ENCODE measurements at regions not wholly inside any gene's neighbourhood (a gene's known extent, or its start where the extent isn't known, plus 50 kb on each side); places are given as distances from the start of the nearest gene placed in this dataset.

GRCh38 chr21:38649120-38649519 lies 150.8 kb upstream of the ERG start:
- peaks cover 58% of the 10 kb centered on the region for H3K27me3 ChIP-seq (ENCODE audit: low read length)
- H3K4me1 ChIP-seq (ENCODE audit: insufficient read depth, low read length) = peaks cover 22% of the 10 kb centered on the region
- ATAC-seq (no peak), DNase-seq (no peak)
- no peak overlapping the region for H3K27ac ChIP-seq (ENCODE audit: low read length)
- no peak overlapping the region for H3K9ac ChIP-seq (ENCODE audit: low read length)
- ChIA-PET POLR2A (ENCODE audit: unreplicated experiment) (no interaction called here), CTCF (no interaction called here)
- no peaks in the 10 kb centered on the region for H3K9me2 ChIP-seq (replicated peaks; ENCODE audit: low read length)
- no peak overlapping the region for H2AFZ ChIP-seq (ENCODE audit: low read length)
- BruUV-seq (replicated peaks) = no TSS peak
- H3F3A ChIP-seq (ENCODE audit: low read length, unreplicated experiment) = no peaks in the 10 kb centered on the region
- H3K4me2 ChIP-seq (ENCODE audit: low read length) = no peak overlapping the region
- no peaks in the 10 kb centered on the region for H4K20me1 ChIP-seq (ENCODE audit: low read length)
- no peak overlapping the region for H3K4me3 ChIP-seq (ENCODE audit: low read length)
- TF ChIP-seq CTCF (conservative IDR thresholded peaks at IDR 0.05; ENCODE audit: low read depth, low read length) = no peak
- no peak for TF ChIP-seq EZH2 (IDR thresholded peaks at IDR 0.05; ENCODE audit: low read length, unreplicated experiment)
- no peak for TF ChIP-seq EZH2phosphoT487 (IDR thresholded peaks at IDR 0.05; ENCODE audit: borderline replicate concordance, low read length)
- intact Hi-C loops (cut with micrococcal nuclease) = no loop called here
- no peaks in the 10 kb centered on the region for H3K9me3 ChIP-seq (ENCODE audit: low read length)
- no peaks in the 10 kb centered on the region for H3K79me2 ChIP-seq (ENCODE audit: low read length)
- H3K36me3 ChIP-seq (ENCODE audit: low read depth, low read length) = no peaks in the 10 kb centered on the region

- H4K20me1 ChIP-seq (ENCODE audit: low read length) = no peaks in the 10 kb centered on the region
- POLR2A ChIA-PET (ENCODE audit: unreplicated experiment) = no interaction called here
Observed at GRCh38 chr21:38651570-38651969, 153.3 kb upstream of the ERG start.

GRCh38 chr21:38652396-38652795 lies 153.3 kb upstream of the ETS2 start:
- Histone ChIP-seq H3K9me3 (ENCODE audit: low read length) (no peaks in the 10 kb centered on the region), H3K4me3 (ENCODE audit: low read length) (no peak overlapping the region), H3K27me3 (ENCODE audit: low read length) (peaks cover 87% of the 10 kb centered on the region), H3K4me2 (ENCODE audit: low read length) (no peak overlapping the region), H3K36me3 (ENCODE audit: low read depth, low read length) (no peaks in the 10 kb centered on the region), H3K9ac (ENCODE audit: low read length) (no peak overlapping the region), H3K27ac (ENCODE audit: low read length) (no peak overlapping the region), H2AFZ (ENCODE audit: low read length) (no peak overlapping the region), H4K20me1 (ENCODE audit: low read length) (no peaks in the 10 kb centered on the region), H3K9me2 (replicated peaks; ENCODE audit: low read length) (no peaks in the 10 kb centered on the region), H3K79me2 (ENCODE audit: low read length) (no peaks in the 10 kb centered on the region), H3K4me1 (ENCODE audit: insufficient read depth, low read length) (no peaks in the 10 kb centered on the region), H3F3A (ENCODE audit: low read length, unreplicated experiment) (no peaks in the 10 kb centered on the region)
- BruUV-seq (replicated peaks) = no TSS peak
- no peak for TF ChIP-seq CTCF (conservative IDR thresholded peaks at IDR 0.05; ENCODE audit: low read depth, low read length)
- no peak for TF ChIP-seq EZH2phosphoT487 (IDR thresholded peaks at IDR 0.05; ENCODE audit: borderline replicate concordance, low read length)
- TF ChIP-seq EZH2 (IDR thresholded peaks at IDR 0.05; ENCODE audit: low read length, unreplicated experiment) = no peak
- ChIA-PET POLR2A (ENCODE audit: unreplicated experiment) (no interaction called here), CTCF (no interaction called here)
- DNase-seq = no peak
- intact Hi-C loops (cut with micrococcal nuclease) = no loop called here
- ATAC-seq = no peak

More at GRCh38 chr21:38651570-38651969, 153.3 kb upstream of the ERG start:
- intact Hi-C loops (cut with micrococcal nuclease) = no loop called here
- H3K4me2 ChIP-seq (ENCODE audit: low read length) = no peak overlapping the region
- no peak overlapping the region for H3K27ac ChIP-seq (ENCODE audit: low read length)
- DNase-seq (no peak), ATAC-seq (no peak)
- no TSS peak for BruUV-seq (replicated peaks)
- H3F3A ChIP-seq (ENCODE audit: low read length, unreplicated experiment) = no peaks in the 10 kb centered on the region
- no peak overlapping the region for H3K9ac ChIP-seq (ENCODE audit: low read length)
- H3K4me3 ChIP-seq (ENCODE audit: low read length) = no peak overlapping the region
- no peaks in the 10 kb centered on the region for H3K9me2 ChIP-seq (replicated peaks; ENCODE audit: low read length)
- no peaks in the 10 kb centered on the region for H3K36me3 ChIP-seq (ENCODE audit: low read depth, low read length)
- H3K4me1 ChIP-seq (ENCODE audit: insufficient read depth, low read length) = peaks cover 7% of the 10 kb centered on the region; the same call in 1 of the 2 replicates
- no peak for TF ChIP-seq EZH2phosphoT487 (IDR thresholded peaks at IDR 0.05; ENCODE audit: borderline replicate concordance, low read length)
- TF ChIP-seq EZH2 (IDR thresholded peaks at IDR 0.05; ENCODE audit: low read length, unreplicated experiment) = no peak
- no peak for TF ChIP-seq CTCF (conservative IDR thresholded peaks at IDR 0.05; ENCODE audit: low read depth, low read length)
- no peaks in the 10 kb centered on the region for H3K9me3 ChIP-seq (ENCODE audit: low read length)
- H3K79me2 ChIP-seq (ENCODE audit: low read length) = no peaks in the 10 kb centered on the region
- H3K27me3 ChIP-seq (ENCODE audit: low read length) = peaks cover 82% of the 10 kb centered on the region
- CTCF ChIA-PET = no interaction called here
- H2AFZ ChIP-seq (ENCODE audit: low read length) = no peak overlapping the region
